Activated CD4-positive, alpha-beta T cell treated with anti-CD3 and anti-CD28 coated beads for 36 hours (primary cell): ENCODE measurements at regions not wholly inside any gene's neighbourhood (a gene's known extent, or its start where the extent isn't known, plus 50 kb on each side); places are given as distances from the start of the nearest gene placed in this dataset.

Experiments used
- ATAC-seq: fragments of 200-7000 bp; cut with Tn5 transposase; one replicate; pipeline ENCODE4 v1.10.0; 2021; ENCODE audit warnings: mild to moderate bottlenecking, moderate library complexity
- CTCF ChIA-PET: fragments of 350-600 bp; sonication (Branson Sonifier 250); formaldehyde crosslinking; loops from one replicate; lab custom pipeline; 2021; ENCODE audit warnings: antibody characterized with exemption; lab: Charles Lee
- POLR2A ChIA-PET: fragments of 350-600 bp; sonication (Branson Sonifier 250); formaldehyde crosslinking; loops from one replicate; lab custom pipeline; 2021; ENCODE audit warnings: antibody characterized with exemption, inconsistent platforms; lab: Charles Lee
- DNase-seq: peaks from one replicate; pipeline ENCODE4 v3.0.0-alpha.2; 2020
- H3K27ac Mint-ChIP-seq: one replicate; pipeline ENCODE4 v1.8.0; 2021; ENCODE audit warnings: mixed read lengths
- H3K27me3 Mint-ChIP-seq: one replicate; pipeline ENCODE4 v1.8.0; 2021; ENCODE audit warnings: mixed read lengths
- H3K36me3 Mint-ChIP-seq: one replicate; pipeline ENCODE4 v1.8.0; 2021; ENCODE audit warnings: low read depth, mixed read lengths
- H3K4me1 Mint-ChIP-seq: one replicate; pipeline ENCODE4 v1.8.0; 2021; ENCODE audit warnings: mixed read lengths
- H3K4me3 Mint-ChIP-seq: one replicate; pipeline ENCODE4 v1.8.0; 2021; ENCODE audit warnings: mild to moderate bottlenecking, moderate library complexity, mixed read lengths
- H3K9me3 Mint-ChIP-seq: one replicate; pipeline ENCODE4 v1.8.0; 2021; ENCODE audit warnings: low read depth, mixed read lengths
- intact Hi-C, 2 experiments: fragments of 100-400 bp; cut with DNase I in 1 of 2; cut with micrococcal nuclease in 1 of 2; formaldehyde crosslinking; loops; one replicate each; pipeline versions ENCODE4 v1.14.2 to v1.15.1; 2022 to 2024; cut with DNase I, micrococcal nuclease

DNA sequence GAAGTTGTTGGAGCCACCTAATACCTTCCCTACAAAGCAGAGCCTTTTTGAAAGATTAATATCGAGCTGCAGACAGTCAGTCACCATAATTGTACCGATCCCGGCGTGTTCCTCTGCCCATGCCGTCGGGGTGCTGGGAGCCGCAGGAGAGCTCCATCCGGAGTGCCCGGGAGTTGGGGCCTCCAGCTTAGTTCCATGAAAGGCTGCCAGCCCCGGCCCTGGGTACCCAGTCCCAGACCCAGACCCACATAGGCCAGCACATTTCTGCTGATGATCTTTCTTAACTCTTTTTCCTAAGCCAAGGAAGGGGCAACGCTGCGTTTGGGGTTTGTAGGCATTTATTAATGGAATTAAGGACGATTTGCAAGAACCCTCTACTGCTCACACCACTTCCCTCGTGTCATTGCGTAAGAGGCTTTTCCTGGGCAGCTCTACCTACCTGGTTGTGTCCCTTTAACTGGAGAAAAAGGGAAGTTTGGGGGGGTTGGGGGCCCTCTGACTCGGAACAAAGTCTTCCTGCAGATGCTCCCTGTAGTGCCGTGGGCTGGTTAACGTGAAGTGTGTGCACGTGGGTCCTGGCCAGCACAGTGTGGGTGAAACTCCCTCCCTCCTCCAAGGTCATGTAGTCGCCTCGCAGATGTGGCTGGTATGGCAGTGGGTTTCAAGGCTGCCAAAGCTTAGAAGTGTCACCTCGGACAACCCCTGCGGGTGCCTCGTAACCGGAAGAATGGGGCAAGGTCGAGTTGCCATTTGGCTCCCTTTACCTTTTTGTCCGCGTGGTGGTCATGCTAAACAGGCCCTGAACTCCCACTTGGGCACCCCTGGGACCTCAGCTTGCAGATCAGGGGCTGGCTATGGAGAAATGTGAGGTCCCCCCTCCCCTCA lies 54.3 kb upstream of the APCDD1L start:
- ChIA-PET POLR2A (no interaction called here), CTCF (no interaction called here)
- Mint-ChIP-seq H3K36me3 (no peaks in the 10 kb centered on the region), H3K27ac (no peak overlapping the region), H3K27me3 (peaks cover under 1% of the 10 kb centered on the region), H3K4me3 (no peak overlapping the region), H3K9me3 (no peaks in the 10 kb centered on the region), H3K4me1 (no peaks in the 10 kb centered on the region)
- ATAC-seq (no peak), DNase-seq (no peak)
- intact Hi-C loops = no loop called here

DNA sequence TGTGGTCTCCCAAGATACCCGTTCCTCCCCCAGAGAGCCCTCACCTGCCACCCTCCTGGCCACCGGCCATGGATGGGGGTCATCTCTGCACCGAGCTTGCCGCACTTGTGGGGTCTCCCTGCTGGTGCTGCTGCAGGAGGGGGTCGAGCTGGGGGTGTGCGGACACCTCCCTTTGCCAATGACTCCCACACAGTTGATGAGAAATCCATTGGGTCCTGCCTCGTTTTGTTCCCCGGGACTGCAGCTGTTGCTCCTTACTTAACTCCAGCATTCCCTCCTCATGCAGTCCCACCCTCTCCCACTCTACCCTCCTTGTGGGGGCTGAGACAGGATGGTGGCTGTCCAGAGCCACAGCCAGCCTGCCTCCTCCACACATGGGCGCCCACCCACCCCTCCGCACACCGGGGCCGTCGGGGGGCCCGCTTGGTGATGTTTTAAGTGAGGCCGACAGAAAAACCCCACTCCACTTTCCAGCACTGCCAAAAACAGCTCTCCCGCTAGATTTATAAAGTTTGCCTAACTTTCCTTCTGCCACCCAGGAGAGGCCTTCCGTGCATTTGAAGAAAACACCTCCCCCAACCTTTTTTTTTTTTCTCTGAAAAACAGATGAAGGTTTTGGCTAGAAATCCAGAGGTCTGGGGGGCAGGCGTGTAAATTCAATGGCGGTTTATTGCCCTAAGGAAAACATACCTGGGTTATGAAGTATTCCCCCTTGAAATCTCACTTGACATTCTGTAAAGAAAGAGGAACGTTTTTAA lies 53.5 kb upstream of the APCDD1L start:
- no peak overlapping the region for H3K4me3 Mint-ChIP-seq
- no peak overlapping the region for H3K27ac Mint-ChIP-seq
- intact Hi-C loops = no loop called here
- no peaks in the 10 kb centered on the region for H3K27me3 Mint-ChIP-seq
- H3K9me3 Mint-ChIP-seq = peaks cover 1% of the 10 kb centered on the region
- ATAC-seq = no peak
- no peak for DNase-seq
- H3K4me1 Mint-ChIP-seq = no peaks in the 10 kb centered on the region
- H3K36me3 Mint-ChIP-seq = no peaks in the 10 kb centered on the region
- POLR2A ChIA-PET = interaction anchor here (0.7 kb wide), 1 partner anchor 28 kb away, joined by 4 read pairs; no protein-coding TSS in a partner anchor
- CTCF ChIA-PET = no interaction called here

DNA sequence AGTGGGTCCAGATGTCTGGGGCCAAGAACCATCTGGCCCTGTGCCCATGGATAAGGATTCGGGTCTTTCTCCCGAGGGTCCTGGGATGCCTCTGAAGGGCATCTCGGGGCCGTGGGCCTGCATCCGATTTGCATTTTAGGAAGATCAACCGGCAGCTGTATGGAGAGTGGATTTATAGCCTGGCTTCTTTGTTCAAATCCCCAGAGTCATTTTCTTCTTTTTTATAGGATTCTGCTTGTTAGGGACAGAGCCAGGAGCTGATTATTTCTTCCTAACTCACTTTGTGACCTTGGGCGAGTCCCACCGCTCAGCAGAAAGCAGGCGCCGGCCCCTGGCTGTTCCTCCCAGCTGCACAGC lies 52.9 kb upstream of the APCDD1L start:
- intact Hi-C loops = no loop called here
- no peaks in the 10 kb centered on the region for H3K36me3 Mint-ChIP-seq

DNA sequence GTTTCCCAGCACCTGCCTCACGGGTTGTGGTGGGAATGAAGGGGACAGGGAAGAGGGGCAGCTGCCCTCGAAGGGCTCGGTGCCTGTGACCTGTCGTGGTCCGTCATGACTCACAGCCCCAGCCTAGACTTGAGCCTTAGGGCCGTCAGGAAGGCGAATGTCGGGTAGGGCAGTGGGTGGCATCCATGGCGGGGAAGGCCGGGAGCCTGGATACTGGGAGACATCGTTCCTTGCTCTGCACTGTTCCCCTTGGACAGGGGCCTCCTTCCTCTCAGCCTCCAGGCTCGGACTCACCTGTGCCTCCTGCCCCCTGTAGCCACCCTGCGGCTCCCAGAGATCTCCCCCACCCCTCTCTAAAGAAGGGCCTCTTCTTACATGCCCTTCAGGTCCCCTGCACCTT lies 52.2 kb upstream of the APCDD1L start:
- ATAC-seq = no peak
- H3K27ac Mint-ChIP-seq = no peak overlapping the region
- intact Hi-C loops = no loop called here
- DNase-seq = no peak
- peaks cover 2% of the 10 kb centered on the region for H3K9me3 Mint-ChIP-seq
- H3K4me3 Mint-ChIP-seq = no peak overlapping the region
- ChIA-PET POLR2A (no interaction called here), CTCF (no interaction called here)
- no peaks in the 10 kb centered on the region for H3K36me3 Mint-ChIP-seq
- no peaks in the 10 kb centered on the region for H3K27me3 Mint-ChIP-seq
- H3K4me1 Mint-ChIP-seq = no peaks in the 10 kb centered on the region

More for the DNA sequence above, 52.9 kb upstream of the APCDD1L start:
- no peaks in the 10 kb centered on the region for H3K4me1 Mint-ChIP-seq
- DNase-seq (no peak), ATAC-seq (no peak)
- ChIA-PET POLR2A (no interaction called here), CTCF (no interaction called here)
- H3K27ac Mint-ChIP-seq = no peak overlapping the region
- H3K27me3 Mint-ChIP-seq = no peaks in the 10 kb centered on the region
- peaks cover 2% of the 10 kb centered on the region for H3K9me3 Mint-ChIP-seq
- no peak overlapping the region for H3K4me3 Mint-ChIP-seq

DNA sequence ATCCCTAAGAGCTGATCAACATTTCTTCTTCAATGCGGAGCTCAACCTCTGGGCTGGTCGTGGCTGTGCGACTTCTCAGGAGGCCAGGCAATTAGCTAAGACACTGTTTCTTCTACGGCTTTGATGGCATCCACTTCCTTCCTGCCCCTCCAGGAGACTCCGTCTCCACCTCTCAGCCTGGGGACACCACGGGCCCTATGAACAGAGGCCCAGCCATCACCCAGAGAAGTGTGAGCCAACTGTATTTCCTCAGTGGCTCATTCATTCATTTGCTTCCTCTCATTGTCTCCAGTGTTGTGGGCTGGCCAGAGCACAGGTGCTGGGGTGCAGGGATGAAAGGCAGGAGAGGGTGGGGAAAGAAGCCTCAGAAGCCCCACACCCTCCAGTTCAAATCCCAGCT lies 51.8 kb upstream of the APCDD1L start:
- POLR2A ChIA-PET = no interaction called here
- Mint-ChIP-seq H3K36me3 (no peaks in the 10 kb centered on the region), H3K4me1 (no peaks in the 10 kb centered on the region), H3K9me3 (peaks cover 2% of the 10 kb centered on the region), H3K27ac (no peak overlapping the region), H3K27me3 (no peaks in the 10 kb centered on the region), H3K4me3 (no peak overlapping the region)
- intact Hi-C loops = no loop called here
- ATAC-seq (no peak), DNase-seq (no peak)
- CTCF ChIA-PET = no interaction called here

DNA sequence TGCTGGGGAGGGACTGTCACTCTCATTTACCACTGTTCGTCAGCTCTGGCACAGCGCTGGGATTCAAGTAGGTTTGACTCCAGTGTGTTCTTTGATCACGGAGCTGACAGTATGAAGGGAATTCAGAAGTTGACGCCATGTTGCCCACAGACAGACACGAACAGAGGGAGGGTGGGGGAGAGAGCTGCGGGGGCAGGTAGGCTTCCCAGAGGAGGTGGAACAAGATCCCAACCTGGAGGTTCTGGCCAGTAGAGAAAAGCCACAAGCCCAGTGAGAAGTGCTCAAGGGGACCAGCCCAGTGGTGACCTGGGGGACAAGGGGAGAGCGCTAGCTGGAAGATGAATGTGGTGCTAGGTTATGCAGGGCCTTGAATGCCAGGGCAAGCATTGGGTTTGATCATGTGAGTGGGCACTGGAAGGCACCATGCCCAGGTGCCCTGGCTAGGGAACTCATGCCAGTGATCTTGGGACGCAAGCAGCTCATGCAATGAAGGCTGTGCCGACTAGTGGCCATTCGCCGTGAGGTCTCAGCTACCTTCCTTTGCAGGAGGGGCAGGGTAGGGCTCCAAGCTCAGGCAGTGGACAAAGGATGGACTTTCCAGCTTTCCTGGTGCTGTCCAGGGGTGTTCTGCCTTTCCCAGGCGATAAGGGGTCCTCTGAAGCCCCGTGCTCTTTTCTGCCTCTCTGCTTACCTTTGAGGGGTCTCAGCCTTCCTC lies 50.4 kb upstream of the APCDD1L start:
- no peak overlapping the region for H3K27ac Mint-ChIP-seq
- H3K27me3 Mint-ChIP-seq = no peaks in the 10 kb centered on the region
- ChIA-PET CTCF (no interaction called here), POLR2A (no interaction called here)
- intact Hi-C loops = no loop called here
- ATAC-seq (no peak), DNase-seq (no peak)
- H3K9me3 Mint-ChIP-seq = peaks cover 2% of the 10 kb centered on the region
- H3K4me3 Mint-ChIP-seq = no peak overlapping the region
- no peaks in the 10 kb centered on the region for H3K4me1 Mint-ChIP-seq
- H3K36me3 Mint-ChIP-seq = no peaks in the 10 kb centered on the region
